Neuronal stem cell (in vitro differentiated cells): ENCODE measurements at regions not wholly inside any gene's neighbourhood (a gene's known extent, or its start where the extent isn't known, plus 50 kb on each side); places are given as distances from the start of the nearest gene placed in this dataset. TPM values are rescaled to one million over a fixed set of nuclear protein-coding genes. Genes with fewer than 3 reads are reported as not detected.
"Not testable (repeated sequence)": the region's sequence is repeated elsewhere in the genome, so short reads cannot be mapped to it uniquely, and the experiment has no call there.

Experiments
- DNase-seq: peaks from one replicate; pipeline ENCODE4 v3.0.0-alpha.2; 2013; ENCODE audit warnings: low spot score
- H2AFZ ChIP-seq: one replicate; pipeline ENCODE4 v1.6.1; 2013; ENCODE audit warnings: mild to moderate bottlenecking, low read length, inconsistent platforms
- H2AK5ac ChIP-seq: 2 replicates; pipeline ENCODE4 v1.6.1; 2013; ENCODE audit warnings: low read depth, mild to moderate bottlenecking, inconsistent platforms, low read length, moderate library complexity, mixed read lengths
- H2BK120ac ChIP-seq: 2 replicates; pipeline ENCODE4 v1.6.1; 2013; ENCODE audit warnings: low read depth, mild to moderate bottlenecking, inconsistent platforms, low read length, moderate library complexity, mixed read lengths
- H2BK12ac ChIP-seq: one replicate; pipeline ENCODE4 v1.6.1; 2013; ENCODE audit warnings: low read length, inconsistent platforms
- H2BK15ac ChIP-seq: 2 replicates; pipeline ENCODE4 v1.6.1; 2013; ENCODE audit warnings: mild to moderate bottlenecking, low read length, inconsistent platforms, mixed read lengths
- H2BK5ac ChIP-seq: one replicate; pipeline ENCODE4 v1.6.1; 2013; ENCODE audit warnings: inconsistent platforms, mild to moderate bottlenecking, low read length, moderate library complexity
- H3K14ac ChIP-seq: one replicate; pipeline ENCODE4 v1.6.1; 2013; ENCODE audit warnings: low read length, inconsistent platforms
- H3K18ac ChIP-seq: 2 replicates; pipeline ENCODE4 v1.6.1; 2013; ENCODE audit warnings: low read length, inconsistent platforms
- H3K23ac ChIP-seq: 2 replicates; pipeline ENCODE4 v1.6.1; 2013; ENCODE audit warnings: low read depth, mild to moderate bottlenecking, mixed read lengths, low read length, inconsistent platforms; ENCODE audit not compliant: poor library complexity
- H3K27ac ChIP-seq: replicated peaks from 3 replicates; pipeline ENCODE4 v1.5.1; 2013; ENCODE audit warnings: low read length, inconsistent platforms
- H3K27me3 ChIP-seq, 3 experiments: 2 replicates each; pipeline ENCODE4 v1.6.1; 2013; ENCODE audit warnings: low read length in 3 of 3, mild to moderate bottlenecking in 2 of 3, inconsistent platforms in 1 of 3, low read depth in 1 of 3, mixed read lengths in 1 of 3, moderate library complexity in 1 of 3; ENCODE audit not compliant: control insufficient read depth in 3 of 3, insufficient read depth in 3 of 3
- H3K36me3 ChIP-seq, 2 donors: replicated peaks in 1 of 2; 2 replicates each; pipeline ENCODE4 v1.6.1; 2013; ENCODE audit warnings: low read length in 2 of 2; ENCODE audit not compliant: control insufficient read depth in 2 of 2, insufficient read depth in 2 of 2
- H3K4ac ChIP-seq: 2 replicates; pipeline ENCODE4 v1.6.1; 2013; ENCODE audit warnings: inconsistent platforms, mild to moderate bottlenecking, low read length, moderate library complexity
- H3K4me1 ChIP-seq, 2 donors: 1 replicate in 1 of 2; 2 replicates in 1 of 2; pipeline ENCODE4 v1.6.1; 2013; ENCODE audit warnings: low read length in 2 of 2, low read depth in 1 of 2; ENCODE audit not compliant: control insufficient read depth in 2 of 2, insufficient read depth in 1 of 2
- H3K4me2 ChIP-seq: one replicate; pipeline ENCODE4 v1.6.1; 2013; ENCODE audit warnings: mild to moderate bottlenecking, low read length, inconsistent platforms; ENCODE audit not compliant: insufficient read depth, poor library complexity, severe bottlenecking
- H3K4me3 ChIP-seq, 2 donors: 2 replicates each; pipeline ENCODE4 v1.5.1; 2013; ENCODE audit warnings: low read length in 2 of 2, mild to moderate bottlenecking in 2 of 2, inconsistent platforms in 1 of 2, moderate library complexity in 1 of 2
- H3K79me1 ChIP-seq: one replicate; pipeline ENCODE4 v1.6.1; 2013; ENCODE audit warnings: low read depth, mild to moderate bottlenecking, inconsistent platforms, low read length, moderate library complexity
- H3K9ac ChIP-seq: one replicate; pipeline ENCODE4 v1.6.1; 2013; ENCODE audit warnings: mild to moderate bottlenecking, low read depth, low read length, inconsistent platforms; ENCODE audit not compliant: poor library complexity
- H3K9me3 ChIP-seq, 2 donors: replicated peaks in 1 of 2; 2 replicates each; pipeline versions ENCODE3 to v1.6.1; 2013; ENCODE audit warnings: low read length in 2 of 2, mild to moderate bottlenecking in 2 of 2, inconsistent platforms in 1 of 2, low read depth in 1 of 2, mixed read lengths in 1 of 2, moderate library complexity in 1 of 2; ENCODE audit not compliant: control insufficient read depth in 2 of 2, insufficient read depth in 1 of 2
- H4K8ac ChIP-seq: one replicate; pipeline ENCODE4 v1.6.1; 2013; ENCODE audit warnings: low read depth, mild to moderate bottlenecking, inconsistent platforms, low read length, moderate library complexity
- H4K91ac ChIP-seq: one replicate; pipeline ENCODE4 v1.6.1; 2013; ENCODE audit warnings: low read length, low read depth, mild to moderate bottlenecking, inconsistent platforms; ENCODE audit not compliant: poor library complexity
- WGBS, 2 donors: extraction: QIAGEN DNeasy Blood & Tissue Kit; methylation state at CpG; one replicate each; pipeline ENCODE4 v1.1.7; 2013; ENCODE audit warnings: missing lambda C conversion rate in 2 of 2, mixed read lengths in 1 of 2; ENCODE audit not compliant: insufficient read length in 2 of 2, insufficient replicate concordance in 1 of 2; ENCODE audit errors: extremely low coverage in 2 of 2; 5-methylcytosine and 5-hydroxymethylcytosine counted together
- small RNA-seq: library from polyadenylated mRNA; stranded (forward); fragments of <200 nt; extraction: miRNeasy Mini kit (QIAGEN cat#:217004); gene quantifications from one replicate; pipeline ENCODE3, GENCODE V24; 2013; ENCODE audit not compliant: insufficient read depth

DNA sequence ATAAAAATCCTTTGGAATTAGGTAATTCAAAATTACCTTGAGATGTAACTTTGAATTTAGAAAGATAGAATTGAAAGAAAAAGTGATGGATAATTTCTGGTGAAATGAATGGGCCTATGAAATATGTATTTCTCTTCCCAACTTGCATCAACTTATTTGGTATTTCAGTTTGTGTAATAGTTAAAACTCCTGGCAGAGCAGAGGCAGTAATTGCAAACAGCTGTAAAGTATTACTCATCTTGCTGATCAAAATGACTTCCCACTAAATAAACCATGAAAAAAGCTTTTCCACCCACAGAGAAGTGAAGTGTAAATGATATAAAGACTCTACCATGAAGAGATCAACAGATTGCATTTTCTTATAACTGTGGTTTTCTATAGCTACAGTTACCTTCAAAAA is 201.0 kb downstream of the POTED start:
- H2AFZ ChIP-seq, H4K91ac ChIP-seq, H3K9me3 ChIP-seq, H3K14ac ChIP-seq, H3K27ac ChIP-seq, H3K4ac ChIP-seq, H3K4me1 ChIP-seq, H4K8ac ChIP-seq, H2AK5ac ChIP-seq, DNase-seq, H3K79me1 ChIP-seq, H3K4me3 ChIP-seq, H2BK12ac ChIP-seq, H2BK120ac ChIP-seq, H3K27me3 ChIP-seq, H3K4me2 ChIP-seq, H2BK15ac ChIP-seq, H3K23ac ChIP-seq, H3K18ac ChIP-seq, H3K36me3 ChIP-seq, H3K9ac ChIP-seq, H2BK5ac ChIP-seq: not testable (repeated sequence)

GRCh38 chr21:13806444-13806843 is 196.9 kb downstream of the POTED start:
- not testable (repeated sequence) for H3K9me3 ChIP-seq, H3K27ac ChIP-seq, H4K91ac ChIP-seq, H3K27me3 ChIP-seq, H3K4me2 ChIP-seq, H2BK12ac ChIP-seq, H2BK5ac ChIP-seq, H4K8ac ChIP-seq, H2AFZ ChIP-seq, H3K4me1 ChIP-seq, DNase-seq, H3K36me3 ChIP-seq, H3K14ac ChIP-seq, H3K4me3 ChIP-seq, H2BK120ac ChIP-seq, H3K18ac ChIP-seq, H3K23ac ChIP-seq, H3K9ac ChIP-seq, H3K4ac ChIP-seq, H3K79me1 ChIP-seq, H2AK5ac ChIP-seq, H2BK15ac ChIP-seq
- WGBS, 2 donors: no CpG with 5 or more reads among the region's 7 CpGs

GRCh38 chr21:13802757-13803156 is 193.2 kb downstream of the POTED start:
- H3K4me2 ChIP-seq, H3K4me3 ChIP-seq, H3K23ac ChIP-seq, H2BK15ac ChIP-seq, H3K4me1 ChIP-seq, H2BK5ac ChIP-seq, H4K8ac ChIP-seq, H3K9me3 ChIP-seq, H3K18ac ChIP-seq, H3K27ac ChIP-seq, H2BK120ac ChIP-seq, H3K79me1 ChIP-seq, H3K36me3 ChIP-seq, H4K91ac ChIP-seq, H2BK12ac ChIP-seq, H3K27me3 ChIP-seq, H2AK5ac ChIP-seq, H3K14ac ChIP-seq, H3K9ac ChIP-seq, H3K4ac ChIP-seq, H2AFZ ChIP-seq, DNase-seq: not testable (repeated sequence)
- WGBS, 2 donors: no CpG with 5 or more reads among the region's 7 CpGs

Small RNAs in the stretch of these regions (small RNA-seq; reads per million reads assigned to genes)
- gene RNU6-954P (not detected), gene ZNF114P1 (not detected)
